ENCODE measurements at regions not wholly inside any gene's neighbourhood (a gene's known extent, or its start where the extent isn't known, plus 50 kb on each side); places are given as distances from the start of the nearest gene placed in this dataset.

- TF ChIP-seq EP300 (IDR thresholded peaks at IDR 0.05) (no peak), CTCF (IDR thresholded peaks at IDR 0.05) (no peak), POLR2A (IDR thresholded peaks at IDR 0.05) (no peak)
These were observed 105.0 kb upstream of the JUN start for GRCh38 chr1:58888833-58889232.

All from sigmoid colon (tissue), 4 donors.